ENCODE measurements at regions not wholly inside any gene's neighbourhood (a gene's known extent, or its start where the extent isn't known, plus 50 kb on each side); places are given as distances from the start of the nearest gene placed in this dataset.

- H3K27me3 ChIP-seq (ENCODE audit: insufficient read depth, low read depth, low read length), result no peaks in the 10 kb centered on the region
- H3K9me3 ChIP-seq (ENCODE audit: low read length), result no peaks in the 10 kb centered on the region
- no peak overlapping the region for H3K4me3 ChIP-seq (ENCODE audit: low read length)
- H3K79me2 ChIP-seq (replicated peaks; ENCODE audit: insufficient read depth, low read length), result no peaks in the 10 kb centered on the region
- H3K9me2 ChIP-seq (ENCODE audit: insufficient read depth, low read length), result no peaks in the 10 kb centered on the region
- no peak overlapping the region for H3K9ac ChIP-seq (ENCODE audit: low read length)
- H3K4me2 ChIP-seq (ENCODE audit: low read length), result no peak overlapping the region
- no peak overlapping the region for H2AFZ ChIP-seq (ENCODE audit: low read depth, low read length)
- no peaks in the 10 kb centered on the region for H4K20me1 ChIP-seq (ENCODE audit: insufficient read depth)
- H3K36me3 ChIP-seq (ENCODE audit: insufficient read depth, low read length), result no peaks in the 10 kb centered on the region
- no peak overlapping the region for H3K27ac ChIP-seq (ENCODE audit: low read length)
- no peaks in the 10 kb centered on the region for H3F3A ChIP-seq (ENCODE audit: insufficient read depth, low read length, poor library complexity, severe bottlenecking)
- TF ChIP-seq RAD21 (conservative IDR thresholded peaks at IDR 0.05) (no peak), CTCF (IDR thresholded peaks at IDR 0.05; ENCODE audit: poor library complexity, severe bottlenecking) (no peak), MXI1 (conservative IDR thresholded peaks at IDR 0.05; ENCODE audit: poor library complexity, severe bottlenecking) (no peak), TAF1 (IDR thresholded peaks at IDR 0.05; ENCODE audit: low read depth) (no peak), POLR2AphosphoS5 (IDR thresholded peaks at IDR 0.05) (no peak)
Observed at GRCh38 chr5:5667136-5667554, 244.7 kb downstream of the ICE1 start.

GRCh38 chr5:5666369-5666768, 243.9 kb downstream of the ICE1 start:
- H3F3A ChIP-seq (ENCODE audit: insufficient read depth, low read length, poor library complexity, severe bottlenecking), result no peaks in the 10 kb centered on the region
- no peaks in the 10 kb centered on the region for H3K27me3 ChIP-seq (ENCODE audit: insufficient read depth, low read depth, low read length)
- H3K27ac ChIP-seq (ENCODE audit: low read length), result no peak overlapping the region
- no peaks in the 10 kb centered on the region for H3K79me2 ChIP-seq (replicated peaks; ENCODE audit: insufficient read depth, low read length)
- H3K9ac ChIP-seq (ENCODE audit: low read length), result no peak overlapping the region
- H3K36me3 ChIP-seq (ENCODE audit: insufficient read depth, low read length), result no peaks in the 10 kb centered on the region
- no peaks in the 10 kb centered on the region for H4K20me1 ChIP-seq (ENCODE audit: insufficient read depth)
- H3K9me3 ChIP-seq (ENCODE audit: low read length), result no peaks in the 10 kb centered on the region
- TF ChIP-seq CTCF (IDR thresholded peaks at IDR 0.05; ENCODE audit: poor library complexity, severe bottlenecking) (no peak), TAF1 (IDR thresholded peaks at IDR 0.05; ENCODE audit: low read depth) (no peak), RAD21 (conservative IDR thresholded peaks at IDR 0.05) (no peak), REST (IDR thresholded peaks at IDR 0.05; ENCODE audit: borderline replicate concordance) (no peak), POLR2AphosphoS5 (IDR thresholded peaks at IDR 0.05) (no peak), EZH2 (IDR thresholded peaks at IDR 0.05; ENCODE audit: borderline replicate concordance, insufficient read depth, low read length, poor library complexity, severe bottlenecking) (no peak), SMC3 (conservative IDR thresholded peaks at IDR 0.05; ENCODE audit: poor library complexity) (no peak), MXI1 (conservative IDR thresholded peaks at IDR 0.05; ENCODE audit: poor library complexity, severe bottlenecking) (no peak), EP300 (conservative IDR thresholded peaks at IDR 0.05; ENCODE audit: poor library complexity, severe bottlenecking) (no peak)
- no peaks in the 10 kb centered on the region for H3K9me2 ChIP-seq (ENCODE audit: insufficient read depth, low read length)
- H2AFZ ChIP-seq (ENCODE audit: low read depth, low read length), result no peak overlapping the region
- no peak overlapping the region for H3K4me3 ChIP-seq (ENCODE audit: low read length)
- no peak overlapping the region for H3K4me2 ChIP-seq (ENCODE audit: low read length)

Measured in neural cell (in vitro differentiated cells).